ENCODE measurements at regions not wholly inside any gene's neighbourhood (a gene's known extent, or its start where the extent isn't known, plus 50 kb on each side); places are given as distances from the start of the nearest gene placed in this dataset.

- no peak for TF ChIP-seq CHD7 (IDR thresholded peaks at IDR 0.05; ENCODE audit: low read depth, low read length)
- no peak for TF ChIP-seq TCF3 (CRISPR knock-in tag; IDR thresholded peaks at IDR 0.05)
- no peak for TF ChIP-seq ZNF589 (CRISPR knock-in tag; IDR thresholded peaks at IDR 0.05; ENCODE audit: low read depth)
Measured at GRCh38 chr3:96236522-96236921, 577.9 kb upstream of the EPHA6 start (continued).

All from K562 (cell line).